HepG2 (cell line): ENCODE measurements at regions not wholly inside any gene's neighbourhood (a gene's known extent, or its start where the extent isn't known, plus 50 kb on each side); places are given as distances from the start of the nearest gene placed in this dataset.
A peak's percentile ranks its signal among the peaks of the same experiment; 100 is the strongest.

ENCODE experiments used
- CBFB ChIP-seq: sonication (generic); formaldehyde crosslinking; IDR thresholded peaks from 2 replicates; pipeline ENCODE4 v1.4.0; 2020; ENCODE audit warnings: missing genetic modification reagents
- DMTF1 ChIP-seq: sonication (generic); formaldehyde crosslinking; IDR thresholded peaks from 2 replicates; pipeline ENCODE4 v1.4.0; 2020; ENCODE audit warnings: mild to moderate bottlenecking, missing genetic modification reagents
- KDM2A ChIP-seq: sonication (generic); formaldehyde crosslinking; IDR thresholded peaks from 2 replicates; pipeline ENCODE4 v1.4.0; 2020; ENCODE audit warnings: low read depth, missing genetic modification reagents, borderline replicate concordance
- MAF1 ChIP-seq: sonication (generic); formaldehyde crosslinking; IDR thresholded peaks from 2 replicates; pipeline ENCODE4 v1.5.0; 2020; ENCODE audit warnings: missing genetic modification reagents, borderline replicate concordance
- PPARG ChIP-seq: conservative IDR thresholded peaks from 2 replicates; pipeline ENCODE4 v1.6.1; 2016; ENCODE audit warnings: missing biosample characterization, missing genetic modification reagents
- RARA ChIP-seq: IDR thresholded peaks from 2 replicates; pipeline ENCODE4 v1.6.1; 2016; ENCODE audit warnings: missing genetic modification reagents, missing compliant biosample characterization
- RCOR2 ChIP-seq: IDR thresholded peaks from 2 replicates; pipeline ENCODE4 v1.6.1; 2016; ENCODE audit warnings: missing biosample characterization, missing genetic modification reagents
- RELA ChIP-seq: sonication (generic); formaldehyde crosslinking; IDR thresholded peaks from 2 replicates; pipeline ENCODE4 v1.4.0; 2020; ENCODE audit warnings: missing genetic modification reagents
- SPEN ChIP-seq: sonication (generic); formaldehyde crosslinking; IDR thresholded peaks from 2 replicates; pipeline ENCODE4 v1.5.1; 2020; ENCODE audit warnings: low read depth, mild to moderate bottlenecking, missing genetic modification reagents
- SRSF1 ChIP-seq: fragments of 200-400 bp; formaldehyde crosslinking; optimal IDR thresholded peaks from 2 replicates; pipeline ENCODE3; 2017; ENCODE audit warnings: mild to moderate bottlenecking, low read depth, low read length, moderate library complexity
- XRCC5 ChIP-seq: fragments of 200-400 bp; formaldehyde crosslinking; optimal IDR thresholded peaks from 2 replicates; pipeline ENCODE3; 2017; ENCODE audit warnings: mild to moderate bottlenecking, low read length
- ZFP1 ChIP-seq: IDR thresholded peaks from 2 replicates; pipeline ENCODE4 v1.6.1; 2016
- ZFX ChIP-seq: sonication (generic); formaldehyde crosslinking; IDR thresholded peaks from 2 replicates; pipeline ENCODE4 v1.4.0; 2020; ENCODE audit warnings: mild to moderate bottlenecking, low read depth, missing genetic modification reagents, moderate library complexity
- ZMYM2 ChIP-seq: sonication (generic); formaldehyde crosslinking; IDR thresholded peaks from 2 replicates; pipeline ENCODE4 v1.8.0; 2022; ENCODE audit warnings: mild to moderate bottlenecking, missing genetic modification reagents
- ZNF225 ChIP-seq: sonication (generic); formaldehyde crosslinking; IDR thresholded peaks from 2 replicates; pipeline ENCODE4 v1.4.0; 2020; ENCODE audit warnings: mild to moderate bottlenecking, missing genetic modification reagents
- ZNF547 ChIP-seq: sonication (generic); formaldehyde crosslinking; IDR thresholded peaks from 2 replicates; pipeline ENCODE4 v1.5.1; 2020; ENCODE audit warnings: mild to moderate bottlenecking, missing genetic modification reagents
- ZNF563 ChIP-seq: sonication (generic); formaldehyde crosslinking; IDR thresholded peaks from 2 replicates; pipeline ENCODE4 v1.8.0; 2022; ENCODE audit warnings: mild to moderate bottlenecking, moderate library complexity, missing genetic modification reagents
- ZNF670 ChIP-seq: sonication (generic); formaldehyde crosslinking; IDR thresholded peaks from 2 replicates; pipeline ENCODE4 v1.8.0; 2022; ENCODE audit warnings: mild to moderate bottlenecking, missing genetic modification reagents, borderline replicate concordance
- TF ChIP-seq, protein P1 (sequence below), 2 experiments: sonication (generic) in 1 of 2; formaldehyde crosslinking in 1 of 2; IDR thresholded peaks; 2 replicates each; pipeline versions ENCODE4 v1.6.1 to v1.9.0; 2014 to 2022; ENCODE audit warnings: antibody characterized with exemption in 1 of 2, borderline replicate concordance in 1 of 2, inconsistent platforms in 1 of 2, low read depth in 1 of 2, missing genetic modification reagents in 1 of 2
- TF ChIP-seq, protein P2 (sequence below): sonication (generic); formaldehyde crosslinking; conservative IDR thresholded peaks from 2 replicates; pipeline ENCODE4 v1.8.0; 2022; ENCODE audit warnings: mild to moderate bottlenecking, moderate library complexity, missing genetic modification reagents
- TF ChIP-seq, protein P3 (sequence below): sonication (generic); formaldehyde crosslinking; IDR thresholded peaks from 2 replicates; pipeline ENCODE4 v1.5.0; 2020; ENCODE audit warnings: missing genetic modification reagents

DNA sequence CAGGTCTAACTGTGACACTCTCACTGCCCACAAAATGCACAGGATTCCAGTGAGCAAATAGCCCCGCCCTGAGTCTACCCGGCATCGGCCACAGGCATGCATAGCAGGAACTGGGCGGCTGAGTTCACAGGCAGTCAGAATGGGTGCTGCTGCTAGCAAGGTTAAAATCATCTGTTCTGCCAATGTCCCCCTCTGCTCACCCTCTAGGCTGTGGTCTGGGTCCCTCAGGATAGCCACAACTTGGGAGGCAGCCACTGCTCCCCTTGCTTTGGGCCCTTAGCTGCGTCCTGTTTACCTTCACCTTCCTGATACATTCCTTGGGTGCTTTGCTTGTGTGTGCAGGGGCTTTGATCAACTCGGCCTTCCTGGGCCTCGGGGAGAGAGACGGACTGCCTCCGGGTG is 232.9 kb upstream of the RGMA start (continued):
- TF ChIP-seq, protein P1, sequence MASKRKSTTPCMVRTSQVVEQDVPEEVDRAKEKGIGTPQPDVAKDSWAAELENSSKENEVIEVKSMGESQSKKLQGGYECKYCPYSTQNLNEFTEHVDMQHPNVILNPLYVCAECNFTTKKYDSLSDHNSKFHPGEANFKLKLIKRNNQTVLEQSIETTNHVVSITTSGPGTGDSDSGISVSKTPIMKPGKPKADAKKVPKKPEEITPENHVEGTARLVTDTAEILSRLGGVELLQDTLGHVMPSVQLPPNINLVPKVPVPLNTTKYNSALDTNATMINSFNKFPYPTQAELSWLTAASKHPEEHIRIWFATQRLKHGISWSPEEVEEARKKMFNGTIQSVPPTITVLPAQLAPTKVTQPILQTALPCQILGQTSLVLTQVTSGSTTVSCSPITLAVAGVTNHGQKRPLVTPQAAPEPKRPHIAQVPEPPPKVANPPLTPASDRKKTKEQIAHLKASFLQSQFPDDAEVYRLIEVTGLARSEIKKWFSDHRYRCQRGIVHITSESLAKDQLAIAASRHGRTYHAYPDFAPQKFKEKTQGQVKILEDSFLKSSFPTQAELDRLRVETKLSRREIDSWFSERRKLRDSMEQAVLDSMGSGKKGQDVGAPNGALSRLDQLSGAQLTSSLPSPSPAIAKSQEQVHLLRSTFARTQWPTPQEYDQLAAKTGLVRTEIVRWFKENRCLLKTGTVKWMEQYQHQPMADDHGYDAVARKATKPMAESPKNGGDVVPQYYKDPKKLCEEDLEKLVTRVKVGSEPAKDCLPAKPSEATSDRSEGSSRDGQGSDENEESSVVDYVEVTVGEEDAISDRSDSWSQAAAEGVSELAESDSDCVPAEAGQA (IDR thresholded peaks at IDR 0.05; ENCODE audit: low read depth) = no peak
- TF ChIP-seq, protein P1 (CRISPR knock-in tag; IDR thresholded peaks at IDR 0.05; ENCODE audit: borderline replicate concordance) = no peak
- no peak for TF ChIP-seq SRSF1
- TF ChIP-seq DMTF1 (CRISPR knock-in tag) = no peak
- no peak for TF ChIP-seq ZFP1
- TF ChIP-seq KDM2A (CRISPR knock-in tag) = peak; percentile 45; the same call in 1 of the 2 replicates
- no peak for TF ChIP-seq ZNF670 (CRISPR knock-in tag)
- no peak for TF ChIP-seq ZMYM2 (CRISPR knock-in tag)
- no peak for TF ChIP-seq SPEN (CRISPR knock-in tag)
- TF ChIP-seq, protein P2, sequence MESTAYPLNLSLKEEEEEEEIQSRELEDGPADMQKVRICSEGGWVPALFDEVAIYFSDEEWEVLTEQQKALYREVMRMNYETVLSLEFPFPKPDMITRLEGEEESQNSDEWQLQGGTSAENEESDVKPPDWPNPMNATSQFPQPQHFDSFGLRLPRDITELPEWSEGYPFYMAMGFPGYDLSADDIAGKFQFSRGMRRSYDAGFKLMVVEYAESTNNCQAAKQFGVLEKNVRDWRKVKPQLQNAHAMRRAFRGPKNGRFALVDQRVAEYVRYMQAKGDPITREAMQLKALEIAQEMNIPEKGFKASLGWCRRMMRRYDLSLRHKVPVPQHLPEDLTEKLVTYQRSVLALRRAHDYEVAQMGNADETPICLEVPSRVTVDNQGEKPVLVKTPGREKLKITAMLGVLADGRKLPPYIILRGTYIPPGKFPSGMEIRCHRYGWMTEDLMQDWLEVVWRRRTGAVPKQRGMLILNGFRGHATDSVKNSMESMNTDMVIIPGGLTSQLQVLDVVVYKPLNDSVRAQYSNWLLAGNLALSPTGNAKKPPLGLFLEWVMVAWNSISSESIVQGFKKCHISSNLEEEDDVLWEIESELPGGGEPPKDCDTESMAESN = no peak
- TF ChIP-seq ZNF563 = no peak
- TF ChIP-seq XRCC5 = peak; percentile 21
- TF ChIP-seq RCOR2 (CRISPR knock-in tag) = no peak
- TF ChIP-seq, protein P3, sequence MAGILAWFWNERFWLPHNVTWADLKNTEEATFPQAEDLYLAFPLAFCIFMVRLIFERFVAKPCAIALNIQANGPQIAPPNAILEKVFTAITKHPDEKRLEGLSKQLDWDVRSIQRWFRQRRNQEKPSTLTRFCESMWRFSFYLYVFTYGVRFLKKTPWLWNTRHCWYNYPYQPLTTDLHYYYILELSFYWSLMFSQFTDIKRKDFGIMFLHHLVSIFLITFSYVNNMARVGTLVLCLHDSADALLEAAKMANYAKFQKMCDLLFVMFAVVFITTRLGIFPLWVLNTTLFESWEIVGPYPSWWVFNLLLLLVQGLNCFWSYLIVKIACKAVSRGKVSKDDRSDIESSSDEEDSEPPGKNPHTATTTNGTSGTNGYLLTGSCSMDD (CRISPR knock-in tag) = no peak
- peak; percentile 54; the same call in 1 of the 2 replicates for TF ChIP-seq ZFX (CRISPR knock-in tag)
- peak; percentile 30; the same call in 1 of the 2 replicates for TF ChIP-seq RARA
- TF ChIP-seq RELA = no peak
- no peak for TF ChIP-seq MAF1
- no peak for TF ChIP-seq ZNF225 (CRISPR knock-in tag)
- TF ChIP-seq CBFB (CRISPR knock-in tag) = peak; percentile 74
- no peak for TF ChIP-seq ZNF547 (CRISPR knock-in tag)
- TF ChIP-seq PPARG (CRISPR knock-in tag) = no peak
